ENCODE measurements at regions not wholly inside any gene's neighbourhood (a gene's known extent, or its start where the extent isn't known, plus 50 kb on each side); places are given as distances from the start of the nearest gene placed in this dataset.
A peak's percentile ranks its signal among the peaks of the same experiment; 100 is the strongest.

- Mint-ChIP-seq H3K9me3 (peaks cover 38% of the 10 kb centered on the region), H3K36me3 (no peaks in the 10 kb centered on the region), H3K27ac (no peak overlapping the region), H3K27me3 (ENCODE audit: low read depth) (no peaks in the 10 kb centered on the region), H3K4me1 (no peaks in the 10 kb centered on the region), H3K4me3 (no peak overlapping the region)
- TF ChIP-seq CTCF (IDR thresholded peaks at IDR 0.05; ENCODE audit: unreplicated experiment): no peak
- no peak for DNase-seq (ENCODE audit: low spot score in 2 of 2, unreplicated experiment in 2 of 2)
Observed at GRCh38 chr16:6343157-6343556, 989.5 kb upstream of the RBFOX1 start.

DNA sequence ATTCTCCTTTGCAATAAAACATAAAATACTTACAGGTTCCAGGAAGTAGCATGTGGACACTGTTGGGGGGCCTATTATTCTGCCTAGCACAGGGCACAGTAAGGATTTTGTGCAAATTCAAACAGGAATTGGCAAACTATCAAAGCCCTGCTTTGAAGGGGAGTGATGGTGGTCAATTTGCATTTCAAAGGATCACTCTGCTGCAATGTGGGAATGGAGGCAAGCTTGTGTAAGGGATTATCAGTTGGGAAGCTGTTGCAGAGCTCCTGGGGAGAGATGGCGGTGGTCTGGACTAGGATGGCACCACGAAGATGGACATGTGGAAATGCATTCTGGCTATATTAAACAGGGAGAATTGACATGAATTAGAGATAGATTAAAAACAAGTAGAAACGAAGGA, 990.7 kb upstream of the RBFOX1 start:
- Mint-ChIP-seq H3K4me3 (no peak overlapping the region), H3K4me1 (no peaks in the 10 kb centered on the region), H3K36me3 (no peaks in the 10 kb centered on the region), H3K27me3 (ENCODE audit: low read depth) (no peaks in the 10 kb centered on the region), H3K9me3 (peaks cover 33% of the 10 kb centered on the region), H3K27ac (no peak overlapping the region)
- DNase-seq (ENCODE audit: low spot score in 2 of 2, unreplicated experiment in 2 of 2): no peak
- no peak for TF ChIP-seq CTCF (IDR thresholded peaks at IDR 0.05; ENCODE audit: unreplicated experiment)

- Mint-ChIP-seq H3K36me3 (no peaks in the 10 kb centered on the region), H3K27me3 (ENCODE audit: low read depth) (no peaks in the 10 kb centered on the region), H3K27ac (no peak overlapping the region), H3K4me3 (no peak overlapping the region), H3K9me3 (peaks cover 10% of the 10 kb centered on the region), H3K4me1 (no peaks in the 10 kb centered on the region)
- no peak for DNase-seq (ENCODE audit: low spot score in 2 of 2, unreplicated experiment in 2 of 2)
- peak; percentile 83 for TF ChIP-seq CTCF (IDR thresholded peaks at IDR 0.05; ENCODE audit: unreplicated experiment)
Observed at GRCh38 chr16:6335072-6335471, 997.6 kb upstream of the RBFOX1 start.

DNA sequence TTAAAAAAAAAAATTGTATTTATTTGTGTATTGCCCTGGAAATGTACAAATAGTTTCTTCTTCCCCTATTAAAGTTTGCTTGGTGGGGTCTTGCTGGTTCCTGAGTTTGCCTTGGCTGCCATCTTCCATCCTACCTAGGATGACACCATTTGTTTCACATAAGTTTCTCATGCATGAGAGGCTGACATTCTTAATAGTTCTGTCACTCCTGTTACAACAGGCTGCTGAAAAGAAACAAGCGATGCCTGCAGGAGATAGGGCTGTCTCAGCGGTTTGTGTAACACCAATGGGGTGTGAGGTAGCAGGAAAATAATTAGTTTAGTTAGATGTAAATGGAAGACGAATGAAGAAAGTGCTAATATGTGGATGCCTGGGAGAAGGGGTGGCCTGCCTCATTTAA, 1000.9 kb upstream of the RBFOX1 start:
- H3K9me3 Mint-ChIP-seq: peaks cover 4% of the 10 kb centered on the region
- H3K4me3 Mint-ChIP-seq: no peak overlapping the region
- no peak for TF ChIP-seq CTCF (IDR thresholded peaks at IDR 0.05; ENCODE audit: unreplicated experiment)
- H3K36me3 Mint-ChIP-seq: no peaks in the 10 kb centered on the region
- peaks cover 1% of the 10 kb centered on the region for H3K27me3 Mint-ChIP-seq (ENCODE audit: low read depth)
- H3K4me1 Mint-ChIP-seq: no peaks in the 10 kb centered on the region
- DNase-seq (ENCODE audit: low spot score in 2 of 2, unreplicated experiment in 2 of 2): no peak
- no peak overlapping the region for H3K27ac Mint-ChIP-seq

- Mint-ChIP-seq H3K9me3 (peaks cover 4% of the 10 kb centered on the region), H3K27ac (no peak overlapping the region), H3K4me3 (no peak overlapping the region), H3K4me1 (no peaks in the 10 kb centered on the region), H3K36me3 (no peaks in the 10 kb centered on the region), H3K27me3 (ENCODE audit: low read depth) (no peaks in the 10 kb centered on the region)
- TF ChIP-seq CTCF (IDR thresholded peaks at IDR 0.05; ENCODE audit: unreplicated experiment): no peak
- DNase-seq (ENCODE audit: low spot score in 2 of 2, unreplicated experiment in 2 of 2): no peak
Observed at GRCh38 chr16:6317934-6318333, 1014.7 kb upstream of the RBFOX1 start.

DNA sequence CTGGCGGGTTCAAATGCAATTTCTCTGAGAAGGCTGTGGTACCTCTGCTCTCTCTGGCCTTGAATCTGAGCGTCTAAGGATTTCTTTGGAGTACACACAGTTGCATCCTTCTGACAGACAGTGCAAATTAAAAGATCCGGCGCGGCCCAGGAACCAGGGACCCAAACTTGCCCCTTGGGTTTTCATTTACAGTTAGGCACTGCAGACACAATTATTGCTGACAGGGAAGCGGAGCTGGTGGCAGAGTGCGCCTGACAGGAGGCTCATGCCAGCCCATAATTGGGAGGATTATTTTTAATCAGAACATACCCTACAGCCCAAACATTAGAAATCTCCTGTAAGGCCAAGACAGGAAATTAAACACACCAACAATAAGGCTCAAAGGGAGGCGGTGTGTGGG, 1023.4 kb upstream of the RBFOX1 start:
- DNase-seq (ENCODE audit: low spot score in 2 of 2, unreplicated experiment in 2 of 2): no peak
- Mint-ChIP-seq H3K27me3 (ENCODE audit: low read depth) (no peaks in the 10 kb centered on the region), H3K4me1 (no peaks in the 10 kb centered on the region), H3K36me3 (no peaks in the 10 kb centered on the region), H3K27ac (no peak overlapping the region), H3K9me3 (no peaks in the 10 kb centered on the region), H3K4me3 (no peak overlapping the region)
- TF ChIP-seq CTCF (IDR thresholded peaks at IDR 0.05; ENCODE audit: unreplicated experiment): no peak
